ENCODE measurements at regions not wholly inside any gene's neighbourhood (a gene's known extent, or its start where the extent isn't known, plus 50 kb on each side); places are given as distances from the start of the nearest gene placed in this dataset.

DNA sequence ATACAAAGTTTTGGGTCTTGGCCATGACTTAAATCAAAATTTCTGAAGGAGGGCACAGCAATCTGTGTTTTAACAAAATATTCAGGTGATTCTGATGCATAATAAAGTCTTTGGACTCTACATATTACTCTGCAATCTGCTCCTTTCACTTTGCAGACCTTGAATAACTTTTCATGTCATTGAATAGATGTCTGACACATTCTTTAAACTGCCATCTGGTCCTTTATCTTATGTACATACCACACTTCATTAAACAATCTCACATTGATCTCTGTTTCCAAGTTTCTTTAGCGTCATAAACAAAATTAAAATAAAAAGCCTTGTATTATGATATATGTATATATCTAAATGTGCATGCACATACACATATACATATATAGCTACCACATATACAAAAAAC is 831.2 kb downstream of the MAFB start:
- Histone ChIP-seq H3K9me3 (ENCODE audit: control insufficient read depth, insufficient read depth, low read length) (no peaks in the 10 kb centered on the region), H3K4me3 (ENCODE audit: low read depth, low read length) (no peak overlapping the region), H3K9ac (ENCODE audit: low read depth, low read length) (no peak overlapping the region), H3K27me3 (ENCODE audit: control insufficient read depth, insufficient read depth, low read length) (no peaks in the 10 kb centered on the region), H3K4me1 (ENCODE audit: control insufficient read depth, insufficient read depth, low read length) (peaks cover 5% of the 10 kb centered on the region), H3K36me3 (ENCODE audit: control insufficient read depth, insufficient read depth, low read length) (no peaks in the 10 kb centered on the region)

- Histone ChIP-seq H3K36me3 (ENCODE audit: control insufficient read depth, insufficient read depth, low read length) (no peaks in the 10 kb centered on the region), H3K4me1 (ENCODE audit: control insufficient read depth, insufficient read depth, low read length) (peaks cover 5% of the 10 kb centered on the region), H3K9me3 (ENCODE audit: control insufficient read depth, insufficient read depth, low read length) (no peaks in the 10 kb centered on the region), H3K4me3 (ENCODE audit: low read depth, low read length) (no peak overlapping the region), H3K9ac (ENCODE audit: low read depth, low read length) (no peak overlapping the region), H3K27me3 (ENCODE audit: control insufficient read depth, insufficient read depth, low read length) (no peaks in the 10 kb centered on the region)
Measured at GRCh38 chr20:39857187-39857586, 831.8 kb downstream of the MAFB start.

DNA sequence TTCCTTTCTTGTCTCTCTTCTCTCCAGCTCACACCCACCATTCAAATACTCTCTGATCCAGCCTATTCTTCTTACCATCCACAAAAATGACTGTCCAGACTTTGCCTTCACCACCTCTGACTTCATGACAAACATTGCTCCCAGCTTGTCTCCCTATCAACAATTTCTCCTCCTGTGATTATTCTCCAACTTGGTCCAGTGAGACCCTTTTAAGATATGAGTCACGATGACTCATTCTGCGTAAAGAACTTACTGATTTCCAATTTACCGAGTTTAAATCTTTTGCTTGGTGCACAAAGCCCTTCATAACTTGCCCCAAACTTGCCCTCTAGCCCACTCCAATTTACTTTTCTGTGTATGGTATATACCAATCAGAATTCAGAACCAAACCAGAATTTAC is 833.2 kb downstream of the MAFB start:
- Histone ChIP-seq H3K9me3 (ENCODE audit: control insufficient read depth, insufficient read depth, low read length) (no peaks in the 10 kb centered on the region), H3K4me1 (ENCODE audit: control insufficient read depth, insufficient read depth, low read length) (peaks cover 5% of the 10 kb centered on the region), H3K9ac (ENCODE audit: low read depth, low read length) (no peak overlapping the region), H3K27me3 (ENCODE audit: control insufficient read depth, insufficient read depth, low read length) (no peaks in the 10 kb centered on the region), H3K36me3 (ENCODE audit: control insufficient read depth, insufficient read depth, low read length) (no peaks in the 10 kb centered on the region), H3K4me3 (ENCODE audit: low read depth, low read length) (no peak overlapping the region)

DNA sequence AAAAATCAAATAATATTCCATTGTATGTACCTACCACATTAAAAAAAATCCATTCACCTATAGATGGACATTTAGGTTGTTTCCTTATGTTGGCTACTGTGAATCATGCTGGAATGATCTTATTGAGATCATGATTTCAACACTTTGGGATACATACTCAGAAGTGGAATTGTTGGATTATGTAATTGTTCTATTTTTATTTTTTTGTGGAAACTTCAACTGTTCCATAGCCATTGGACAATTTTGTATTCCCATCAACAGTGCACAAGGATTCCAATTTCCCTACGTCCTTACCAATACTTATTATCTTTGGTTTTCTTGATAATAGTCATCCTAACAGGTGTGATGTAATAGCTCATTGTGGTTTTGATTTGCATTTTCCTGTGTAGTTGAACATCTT is 834.0 kb downstream of the MAFB start:
- H3K27me3 ChIP-seq (ENCODE audit: control insufficient read depth, insufficient read depth, low read length) = no peaks in the 10 kb centered on the region
- peaks cover 7% of the 10 kb centered on the region for H3K4me1 ChIP-seq (ENCODE audit: control insufficient read depth, insufficient read depth, low read length)
- H3K4me3 ChIP-seq (ENCODE audit: low read depth, low read length) = no peak overlapping the region
- no peaks in the 10 kb centered on the region for H3K36me3 ChIP-seq (ENCODE audit: control insufficient read depth, insufficient read depth, low read length)
- no peak overlapping the region for H3K9ac ChIP-seq (ENCODE audit: low read depth, low read length)
- H3K9me3 ChIP-seq (ENCODE audit: control insufficient read depth, insufficient read depth, low read length) = no peaks in the 10 kb centered on the region

DNA sequence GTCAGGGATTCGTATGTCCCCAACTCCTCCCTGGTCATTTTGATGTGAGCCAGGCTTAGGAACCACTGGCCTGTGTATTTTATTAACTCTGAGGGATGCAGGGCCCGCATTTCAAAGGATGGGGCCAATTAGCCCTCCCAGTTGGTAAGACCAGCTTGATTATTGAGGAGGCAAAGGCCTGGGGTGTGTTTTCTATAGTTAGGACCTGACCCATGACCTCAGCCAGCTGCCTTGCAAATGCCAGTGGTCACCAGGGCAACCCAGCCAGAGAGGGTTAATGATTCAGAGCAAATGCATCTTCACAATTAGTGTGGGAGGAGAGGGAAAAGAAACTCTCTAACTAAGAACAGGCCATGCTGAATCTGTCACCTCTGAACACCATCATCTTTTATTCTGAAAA is 835.4 kb downstream of the MAFB start:
- H3K4me3 ChIP-seq (ENCODE audit: low read depth, low read length) = no peak overlapping the region
- H3K9me3 ChIP-seq (ENCODE audit: control insufficient read depth, insufficient read depth, low read length) = no peaks in the 10 kb centered on the region
- H3K9ac ChIP-seq (ENCODE audit: low read depth, low read length) = no peak overlapping the region
- no peaks in the 10 kb centered on the region for H3K27me3 ChIP-seq (ENCODE audit: control insufficient read depth, insufficient read depth, low read length)
- no peaks in the 10 kb centered on the region for H3K36me3 ChIP-seq (ENCODE audit: control insufficient read depth, insufficient read depth, low read length)
- H3K4me1 ChIP-seq (ENCODE audit: control insufficient read depth, insufficient read depth, low read length) = peaks cover 7% of the 10 kb centered on the region

GRCh38 chr20:39853050-39853449 is 836.0 kb downstream of the MAFB start:
- peaks cover 7% of the 10 kb centered on the region for H3K4me1 ChIP-seq (ENCODE audit: control insufficient read depth, insufficient read depth, low read length)
- no peaks in the 10 kb centered on the region for H3K36me3 ChIP-seq (ENCODE audit: control insufficient read depth, insufficient read depth, low read length)
- H3K9me3 ChIP-seq (ENCODE audit: control insufficient read depth, insufficient read depth, low read length) = no peaks in the 10 kb centered on the region
- H3K27me3 ChIP-seq (ENCODE audit: control insufficient read depth, insufficient read depth, low read length) = no peaks in the 10 kb centered on the region
- no peak overlapping the region for H3K9ac ChIP-seq (ENCODE audit: low read depth, low read length)
- no peak overlapping the region for H3K4me3 ChIP-seq (ENCODE audit: low read depth, low read length)

DNA sequence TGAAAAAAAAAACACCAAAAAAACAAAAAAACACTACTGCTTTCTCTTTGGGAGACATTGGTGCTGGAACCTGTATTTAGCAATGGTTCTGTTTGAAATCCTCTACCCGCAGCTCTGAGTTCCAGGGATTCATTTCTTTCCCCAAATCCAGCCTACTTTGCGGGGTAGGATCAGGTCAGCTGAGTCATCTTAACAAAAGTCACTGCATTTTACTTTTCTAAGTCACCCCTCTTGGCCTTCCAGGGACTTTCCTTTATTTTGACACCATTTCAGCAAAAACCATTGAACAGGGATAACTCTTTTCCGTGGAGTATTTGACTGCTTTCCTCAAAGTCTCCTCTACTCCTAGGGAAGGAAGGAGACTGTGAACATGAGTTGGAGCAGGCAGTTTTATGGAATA is 837.6 kb downstream of the MAFB start:
- Histone ChIP-seq H3K9ac (ENCODE audit: low read depth, low read length) (no peak overlapping the region), H3K27me3 (ENCODE audit: control insufficient read depth, insufficient read depth, low read length) (no peaks in the 10 kb centered on the region), H3K36me3 (ENCODE audit: control insufficient read depth, insufficient read depth, low read length) (no peaks in the 10 kb centered on the region), H3K9me3 (ENCODE audit: control insufficient read depth, insufficient read depth, low read length) (no peaks in the 10 kb centered on the region), H3K4me3 (ENCODE audit: low read depth, low read length) (no peak overlapping the region), H3K4me1 (ENCODE audit: control insufficient read depth, insufficient read depth, low read length) (peaks cover 7% of the 10 kb centered on the region)

- no peak overlapping the region for H3K9ac ChIP-seq (ENCODE audit: low read depth, low read length)
- no peaks in the 10 kb centered on the region for H3K36me3 ChIP-seq (ENCODE audit: control insufficient read depth, insufficient read depth, low read length)
- no peak overlapping the region for H3K4me3 ChIP-seq (ENCODE audit: low read depth, low read length)
- no peaks in the 10 kb centered on the region for H3K27me3 ChIP-seq (ENCODE audit: control insufficient read depth, insufficient read depth, low read length)
- H3K9me3 ChIP-seq (ENCODE audit: control insufficient read depth, insufficient read depth, low read length) = no peaks in the 10 kb centered on the region
- peaks cover 7% of the 10 kb centered on the region for H3K4me1 ChIP-seq (ENCODE audit: control insufficient read depth, insufficient read depth, low read length)
Measured at GRCh38 chr20:39850821-39851330, 838.2 kb downstream of the MAFB start.

GRCh38 chr20:39850246-39850645 is 838.8 kb downstream of the MAFB start:
- Histone ChIP-seq H3K36me3 (ENCODE audit: control insufficient read depth, insufficient read depth, low read length) (no peaks in the 10 kb centered on the region), H3K27me3 (ENCODE audit: control insufficient read depth, insufficient read depth, low read length) (no peaks in the 10 kb centered on the region), H3K4me3 (ENCODE audit: low read depth, low read length) (no peak overlapping the region), H3K9ac (ENCODE audit: low read depth, low read length) (no peak overlapping the region), H3K9me3 (ENCODE audit: control insufficient read depth, insufficient read depth, low read length) (no peaks in the 10 kb centered on the region), H3K4me1 (ENCODE audit: control insufficient read depth, insufficient read depth, low read length) (peaks cover 7% of the 10 kb centered on the region)

- Histone ChIP-seq H3K36me3 (ENCODE audit: control insufficient read depth, insufficient read depth, low read length) (no peaks in the 10 kb centered on the region), H3K4me3 (ENCODE audit: low read depth, low read length) (no peak overlapping the region), H3K9me3 (ENCODE audit: control insufficient read depth, insufficient read depth, low read length) (no peaks in the 10 kb centered on the region), H3K4me1 (ENCODE audit: control insufficient read depth, insufficient read depth, low read length) (peaks cover 7% of the 10 kb centered on the region), H3K9ac (ENCODE audit: low read depth, low read length) (no peak overlapping the region), H3K27me3 (ENCODE audit: control insufficient read depth, insufficient read depth, low read length) (no peaks in the 10 kb centered on the region)
Measured at GRCh38 chr20:39849664-39850063, 839.4 kb downstream of the MAFB start.

DNA sequence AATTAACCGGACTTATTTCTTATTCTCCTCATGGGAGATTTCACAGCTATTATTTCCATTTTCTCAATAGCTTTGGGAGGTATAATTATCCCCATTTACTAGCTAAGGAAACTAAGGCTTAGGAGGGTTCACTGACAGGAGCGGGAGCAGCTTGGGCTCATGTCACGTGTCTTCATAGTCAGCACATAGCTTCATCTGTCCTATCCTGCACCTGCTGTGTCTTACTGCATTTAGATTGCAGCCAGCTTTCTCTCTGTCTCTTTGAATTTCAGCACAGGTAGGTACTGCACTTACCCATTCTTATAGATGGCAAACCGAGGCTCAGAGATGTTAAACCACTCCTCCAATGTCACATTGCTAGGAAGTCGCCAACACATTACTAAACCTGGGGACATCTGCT is 839.9 kb downstream of the MAFB start:
- Histone ChIP-seq H3K36me3 (ENCODE audit: control insufficient read depth, insufficient read depth, low read length) (no peaks in the 10 kb centered on the region), H3K9me3 (ENCODE audit: control insufficient read depth, insufficient read depth, low read length) (no peaks in the 10 kb centered on the region), H3K9ac (ENCODE audit: low read depth, low read length) (no peak overlapping the region), H3K4me3 (ENCODE audit: low read depth, low read length) (no peak overlapping the region), H3K27me3 (ENCODE audit: control insufficient read depth, insufficient read depth, low read length) (no peaks in the 10 kb centered on the region), H3K4me1 (ENCODE audit: control insufficient read depth, insufficient read depth, low read length) (peaks cover 7% of the 10 kb centered on the region)

DNA sequence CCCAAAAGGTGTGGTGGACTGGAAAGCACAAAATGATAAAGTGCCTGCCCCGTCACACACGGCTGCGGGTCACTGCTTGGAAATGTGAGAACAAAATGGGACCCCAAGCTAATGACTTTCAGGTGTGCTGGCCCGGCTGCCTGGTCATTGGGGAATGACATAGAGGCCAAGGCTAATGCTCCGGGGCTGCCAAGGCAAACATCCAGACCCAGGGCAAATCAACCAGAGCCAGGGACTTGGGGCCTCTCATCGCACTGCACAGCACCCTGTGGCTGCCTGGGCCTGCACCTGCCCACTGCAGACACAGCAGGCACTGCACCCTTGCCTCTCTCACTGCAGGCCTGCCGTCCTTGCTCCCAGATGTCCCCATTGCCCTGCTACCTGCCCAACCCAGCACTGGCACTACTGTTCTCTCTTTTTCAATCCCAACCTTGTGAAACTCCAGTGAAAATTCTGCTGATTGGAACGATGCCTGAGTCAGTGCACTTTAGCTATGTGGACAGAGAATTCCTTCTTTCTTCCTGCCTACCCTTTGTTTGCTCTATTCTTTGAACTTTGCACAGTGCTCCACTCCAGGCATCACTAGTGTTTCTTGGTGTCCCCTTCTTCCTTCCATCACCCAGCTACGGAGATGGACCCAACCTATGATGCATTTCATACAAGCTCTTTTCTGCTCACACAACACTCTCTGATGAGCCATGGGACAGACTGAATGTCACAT is 849.5 kb downstream of the MAFB start:
- H3K36me3 ChIP-seq (ENCODE audit: control insufficient read depth, insufficient read depth, low read length) = no peaks in the 10 kb centered on the region
- H3K4me3 ChIP-seq (ENCODE audit: low read depth, low read length) = no peak overlapping the region
- no peaks in the 10 kb centered on the region for H3K27me3 ChIP-seq (ENCODE audit: control insufficient read depth, insufficient read depth, low read length)
- no peaks in the 10 kb centered on the region for H3K4me1 ChIP-seq (ENCODE audit: control insufficient read depth, insufficient read depth, low read length)
- no peaks in the 10 kb centered on the region for H3K9me3 ChIP-seq (ENCODE audit: control insufficient read depth, insufficient read depth, low read length)
- no peak overlapping the region for H3K9ac ChIP-seq (ENCODE audit: low read depth, low read length)
